ENCODE measurements at regions not wholly inside any gene's neighbourhood (a gene's known extent, or its start where the extent isn't known, plus 50 kb on each side); places are given as distances from the start of the nearest gene placed in this dataset.
"Not testable (repeated sequence)": the region's sequence is repeated elsewhere in the genome, so short reads cannot be mapped to it uniquely, and the experiment has no call there.

DNA sequence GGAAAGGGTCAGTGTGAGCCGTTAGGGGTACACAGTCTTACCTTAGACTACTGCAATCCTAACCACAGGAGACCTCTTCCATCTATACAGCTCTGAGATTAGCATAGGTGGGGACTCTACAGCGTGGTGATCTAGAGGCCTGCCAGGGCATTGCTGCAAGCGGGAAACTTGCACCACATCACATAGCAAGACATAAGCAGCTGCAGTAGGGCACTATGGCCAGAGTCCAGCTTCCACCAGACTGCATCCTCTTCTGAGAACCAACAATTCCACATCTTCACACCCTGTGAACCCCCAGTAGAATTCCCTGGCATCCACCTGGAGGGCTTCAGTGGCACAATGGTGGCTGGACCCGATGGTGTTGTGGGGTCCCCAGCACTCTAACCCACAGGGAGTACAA is 1564.3 kb upstream of the PRR20A start:
- Histone ChIP-seq H3K27me3 (no peaks in the 10 kb centered on the region), H3K4me3 (no peak overlapping the region), H3K4me1 (no peaks in the 10 kb centered on the region), H3K27ac (no peak overlapping the region), H3K36me3 (no peaks in the 10 kb centered on the region), H3K9me3 (no peaks in the 10 kb centered on the region)
- WGBS: 71% methylated on average over 2 of the region's 4 CpGs
- DNase-seq (ENCODE audit: low spot score in 2 of 2): no peak
- no peak for TF ChIP-seq POLR2AphosphoS5 (IDR thresholded peaks at IDR 0.05)
- no peak for TF ChIP-seq POLR2A (IDR thresholded peaks at IDR 0.05)
- no peak for TF ChIP-seq EP300 (IDR thresholded peaks at IDR 0.05)
- TF ChIP-seq, protein P1, sequence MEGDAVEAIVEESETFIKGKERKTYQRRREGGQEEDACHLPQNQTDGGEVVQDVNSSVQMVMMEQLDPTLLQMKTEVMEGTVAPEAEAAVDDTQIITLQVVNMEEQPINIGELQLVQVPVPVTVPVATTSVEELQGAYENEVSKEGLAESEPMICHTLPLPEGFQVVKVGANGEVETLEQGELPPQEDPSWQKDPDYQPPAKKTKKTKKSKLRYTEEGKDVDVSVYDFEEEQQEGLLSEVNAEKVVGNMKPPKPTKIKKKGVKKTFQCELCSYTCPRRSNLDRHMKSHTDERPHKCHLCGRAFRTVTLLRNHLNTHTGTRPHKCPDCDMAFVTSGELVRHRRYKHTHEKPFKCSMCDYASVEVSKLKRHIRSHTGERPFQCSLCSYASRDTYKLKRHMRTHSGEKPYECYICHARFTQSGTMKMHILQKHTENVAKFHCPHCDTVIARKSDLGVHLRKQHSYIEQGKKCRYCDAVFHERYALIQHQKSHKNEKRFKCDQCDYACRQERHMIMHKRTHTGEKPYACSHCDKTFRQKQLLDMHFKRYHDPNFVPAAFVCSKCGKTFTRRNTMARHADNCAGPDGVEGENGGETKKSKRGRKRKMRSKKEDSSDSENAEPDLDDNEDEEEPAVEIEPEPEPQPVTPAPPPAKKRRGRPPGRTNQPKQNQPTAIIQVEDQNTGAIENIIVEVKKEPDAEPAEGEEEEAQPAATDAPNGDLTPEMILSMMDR (IDR thresholded peaks at IDR 0.05): no peak

DNA sequence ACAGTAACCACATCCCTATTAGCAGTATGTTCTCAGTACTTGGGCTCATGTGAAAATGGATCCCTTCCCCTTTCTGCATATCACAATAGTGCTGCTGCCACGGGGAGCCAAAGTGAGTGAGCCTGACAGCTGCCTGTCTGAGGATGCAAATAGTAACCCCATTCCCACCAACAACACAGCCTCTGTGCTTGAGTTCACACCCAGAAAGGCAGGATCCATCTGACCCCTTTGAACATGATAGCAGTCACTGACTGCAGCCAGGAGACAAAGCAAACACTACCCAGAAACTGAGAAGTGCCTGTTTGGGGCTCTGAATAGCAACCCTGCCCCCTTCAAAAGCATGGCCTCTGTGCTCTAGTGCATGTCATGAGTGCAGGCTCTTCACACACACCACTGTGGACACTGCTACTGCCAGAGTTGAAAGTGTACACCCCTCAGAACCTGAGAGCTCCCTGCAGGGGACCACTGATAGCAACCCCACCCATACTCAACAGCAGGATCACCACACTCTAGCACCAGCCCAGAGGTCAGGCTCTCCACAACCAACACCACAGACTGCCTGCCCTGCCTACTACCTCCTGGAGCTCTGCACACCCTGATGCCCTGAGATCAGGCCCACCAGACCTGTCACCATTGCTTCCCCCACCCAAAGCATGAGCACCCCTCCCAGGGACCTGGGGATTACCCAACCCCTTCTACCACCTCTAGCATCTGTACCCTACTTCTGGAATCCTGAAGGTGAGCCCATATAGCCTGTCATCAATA is 1563.5 kb upstream of the PRR20A start:
- Histone ChIP-seq H3K27ac (no peak overlapping the region), H3K4me3 (no peak overlapping the region), H3K4me1 (no peaks in the 10 kb centered on the region), H3K27me3 (no peaks in the 10 kb centered on the region), H3K36me3 (no peaks in the 10 kb centered on the region), H3K9me3 (no peaks in the 10 kb centered on the region)
- no CpG with 5 or more reads among the region's 1 CpG for WGBS
- TF ChIP-seq, protein P1 (IDR thresholded peaks at IDR 0.05): no peak
- no peak for TF ChIP-seq POLR2AphosphoS5 (IDR thresholded peaks at IDR 0.05)
- TF ChIP-seq POLR2A (IDR thresholded peaks at IDR 0.05): no peak
- no peak for TF ChIP-seq EP300 (IDR thresholded peaks at IDR 0.05)
- no peak for DNase-seq (ENCODE audit: low spot score in 2 of 2)

DNA sequence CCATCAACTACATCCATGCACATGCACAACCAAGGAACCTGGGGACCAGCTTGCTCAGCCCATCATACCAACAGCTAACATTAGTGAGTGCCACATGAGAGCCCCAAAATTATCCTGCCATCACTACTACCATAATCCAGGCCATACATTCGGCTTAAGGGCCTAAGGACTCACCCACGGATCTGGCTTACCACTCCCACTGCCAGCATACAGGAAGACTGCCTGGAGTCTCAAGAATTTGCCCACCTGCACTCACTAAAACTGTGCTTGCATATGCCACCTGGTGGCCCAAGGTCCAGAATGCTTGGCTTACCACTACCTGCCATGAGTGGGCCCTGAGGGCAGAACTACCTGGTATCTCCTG is 1562.9 kb upstream of the PRR20A start:
- Histone ChIP-seq H3K36me3 (no peaks in the 10 kb centered on the region), H3K27me3 (no peaks in the 10 kb centered on the region), H3K27ac (no peak overlapping the region), H3K9me3 (no peaks in the 10 kb centered on the region), H3K4me1 (no peaks in the 10 kb centered on the region), H3K4me3 (no peak overlapping the region)
- no peak for TF ChIP-seq EP300 (IDR thresholded peaks at IDR 0.05)
- no peak for TF ChIP-seq POLR2AphosphoS5 (IDR thresholded peaks at IDR 0.05)
- TF ChIP-seq, protein P1 (IDR thresholded peaks at IDR 0.05): no peak
- no peak for TF ChIP-seq POLR2A (IDR thresholded peaks at IDR 0.05)
- DNase-seq (ENCODE audit: low spot score in 2 of 2): no peak
- 71% methylated on average over 1 of the region's 2 CpGs for WGBS

DNA sequence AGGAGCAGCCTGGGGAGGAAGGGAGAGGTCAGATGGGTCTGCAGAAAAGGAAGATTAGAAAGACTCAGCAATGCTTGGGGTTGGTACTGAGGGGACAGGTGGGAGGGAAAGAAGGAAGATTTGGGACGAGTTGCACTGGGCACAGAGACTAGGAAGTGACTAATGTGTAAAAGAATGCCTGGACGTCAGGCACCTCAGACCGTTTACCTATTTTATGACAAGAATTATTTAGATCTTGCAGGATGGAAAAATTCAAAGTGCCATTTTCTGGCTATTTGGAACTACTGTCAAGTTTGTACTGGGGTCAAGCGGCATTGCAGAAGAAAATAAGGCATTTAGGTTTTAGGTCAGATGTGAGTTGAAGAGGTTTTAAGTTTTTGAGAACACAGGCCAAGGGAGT is 1558.4 kb upstream of the PRR20A start:
- not testable (repeated sequence) for H3K9me3 ChIP-seq; H3K36me3 ChIP-seq; H3K27me3 ChIP-seq; H3K27ac ChIP-seq; H3K4me3 ChIP-seq; DNase-seq (ENCODE audit: low spot score in 2 of 2); H3K4me1 ChIP-seq
- 72% methylated on average over 4 of the region's 4 CpGs for WGBS

DNA sequence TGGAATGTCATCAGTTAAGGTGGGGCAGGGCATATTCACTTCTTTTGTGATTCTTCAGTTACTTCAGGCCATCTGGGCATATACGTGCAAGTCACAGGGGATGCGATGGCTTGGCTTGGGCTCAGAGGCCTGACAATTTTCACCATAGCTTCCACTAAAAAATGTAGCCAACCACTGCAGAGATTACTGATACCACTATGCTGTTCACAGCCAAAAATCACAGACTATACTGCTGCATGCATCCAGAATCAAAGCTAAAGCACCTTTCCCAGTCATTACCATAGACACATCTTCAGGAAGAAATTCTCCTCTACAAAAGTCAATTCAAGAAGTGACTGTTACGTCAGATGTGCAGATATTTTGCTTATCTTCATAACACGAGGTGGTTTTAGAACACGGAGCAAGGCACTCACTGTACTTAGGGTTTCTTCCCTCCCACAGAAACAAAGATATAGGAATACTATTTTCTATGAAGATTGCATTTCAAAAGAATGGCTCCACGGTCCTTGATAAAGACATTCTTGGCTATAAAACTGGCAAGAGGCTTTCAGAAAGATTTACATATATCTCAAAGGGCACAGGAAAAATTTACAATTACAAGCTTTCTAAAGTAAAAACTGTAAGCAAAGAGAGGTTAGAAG is 1556.6 kb upstream of the PRR20A start:
- Histone ChIP-seq H3K4me3 (no peak overlapping the region), H3K9me3 (no peaks in the 10 kb centered on the region), H3K27me3 (no peaks in the 10 kb centered on the region), H3K36me3 (no peaks in the 10 kb centered on the region), H3K27ac (no peak overlapping the region), H3K4me1 (no peaks in the 10 kb centered on the region)
- DNase-seq (ENCODE audit: low spot score in 2 of 2): no peak
- TF ChIP-seq, protein P1 (IDR thresholded peaks at IDR 0.05): no peak
- no peak for TF ChIP-seq EP300 (IDR thresholded peaks at IDR 0.05)
- TF ChIP-seq POLR2AphosphoS5 (IDR thresholded peaks at IDR 0.05): no peak
- TF ChIP-seq POLR2A (IDR thresholded peaks at IDR 0.05): no peak
- 54% methylated on average over 4 of the region's 6 CpGs for WGBS

Data from suprapubic skin (tissue), 4 donors.